Inferior parietal cortex (tissue), 1 donor: ENCODE measurements at regions not wholly inside any gene's neighbourhood (a gene's known extent, or its start where the extent isn't known, plus 50 kb on each side); places are given as distances from the start of the nearest gene placed in this dataset.

ENCODE experiments used
- DNase-seq: peaks from one replicate; pipeline ENCODE4 v3.0.0-alpha.2; 2016; ENCODE audit errors: extremely low spot score

GRCh38 chr6:143621876-143622605 lies 55.7 kb upstream of the PHACTR2 start:
- DNase-seq = no peak

- no peak for DNase-seq
These were observed 56.4 kb upstream of the PHACTR2 start for GRCh38 chr6:143621159-143621873.

GRCh38 chr6:143620447-143620846 lies 57.3 kb upstream of the PHACTR2 start:
- DNase-seq = no peak

- no peak for DNase-seq
These were observed 57.9 kb upstream of the PHACTR2 start for GRCh38 chr6:143619824-143620401.

GRCh38 chr6:143616741-143617140 lies 61.0 kb upstream of the PHACTR2 start:
- DNase-seq = no peak

- no peak for DNase-seq
These were observed 62.0 kb upstream of the PHACTR2 start for GRCh38 chr6:143615785-143616184.

- DNase-seq = no peak
These were observed 63.5 kb upstream of the PHACTR2 start for GRCh38 chr6:143614235-143614634.

- no peak for DNase-seq
These were observed 64.0 kb upstream of the PHACTR2 start for GRCh38 chr6:143613749-143614148.

GRCh38 chr6:143612186-143612585 lies 65.6 kb upstream of the PHACTR2 start:
- DNase-seq = no peak

GRCh38 chr6:143611580-143611979 lies 66.2 kb upstream of the PHACTR2 start:
- DNase-seq = no peak

GRCh38 chr6:143609972-143610371 lies 67.8 kb upstream of the PHACTR2 start:
- no peak for DNase-seq

- DNase-seq = no peak
These were observed 68.3 kb upstream of the PHACTR2 start for GRCh38 chr6:143609501-143609900.

- DNase-seq = no peak
These were observed 68.9 kb upstream of the PHACTR2 start for GRCh38 chr6:143608906-143609305.

GRCh38 chr6:143607974-143608373 lies 69.8 kb upstream of the PHACTR2 start:
- no peak for DNase-seq

- DNase-seq = no peak
These were observed 70.6 kb upstream of the PHACTR2 start for GRCh38 chr6:143607168-143607567.

GRCh38 chr6:143605906-143606521 lies 71.8 kb upstream of the PHACTR2 start:
- no peak for DNase-seq

- DNase-seq = no peak
These were observed 74.3 kb upstream of the PHACTR2 start for GRCh38 chr6:143603455-143603854.

- no peak for DNase-seq
These were observed 76.3 kb upstream of the PHACTR2 start for GRCh38 chr6:143601504-143601903.

- DNase-seq = no peak
These were observed 76.9 kb upstream of the PHACTR2 start for GRCh38 chr6:143600821-143601220.

GRCh38 chr6:143598466-143599080 lies 79.2 kb upstream of the PHACTR2 start:
- DNase-seq = no peak

GRCh38 chr6:143596866-143597265 lies 80.9 kb upstream of the PHACTR2 start:
- DNase-seq = no peak
